ENCODE measurements at regions not wholly inside any gene's neighbourhood (a gene's known extent, or its start where the extent isn't known, plus 50 kb on each side); places are given as distances from the start of the nearest gene placed in this dataset.

GRCh38 chr10:32205670-32206069 is 141.3 kb downstream of the EPC1 start:
- no peak overlapping the region for H2AFZ ChIP-seq (ENCODE audit: low read depth, low read length)
- 0% methylated on average over 1 of the region's 1 CpG for WGBS (ENCODE audit: insufficient coverage, low coverage, missing lambda C conversion rate)
- H3K4me3 ChIP-seq = no peak overlapping the region
- ATAC-seq (no peak), DNase-seq (ENCODE audit: extremely low read depth in 1 of 4, low spot score in 3 of 4) (no peak), FAIRE-seq (no peak)
- POLR2A ChIA-PET = no interaction called here
- H3K27ac ChIP-seq (ENCODE audit: extremely low read depth, low read depth, low read length) = no peak overlapping the region
- H3K9me3 ChIP-seq (replicated peaks; ENCODE audit: control insufficient read depth, insufficient read depth, low read depth, low read length) = no peaks in the 10 kb centered on the region
- no peaks in the 10 kb centered on the region for H4K20me1 ChIP-seq (replicated peaks; ENCODE audit: control insufficient read depth, insufficient read depth, low read length)
- no peaks in the 10 kb centered on the region; a peak in 1 of 5 replicates for H3K4me1 ChIP-seq (replicated peaks in 1 of 2; ENCODE audit: control insufficient read depth in 2 of 2, insufficient read depth in 2 of 2, low read length in 2 of 2)
- H3K9ac ChIP-seq (ENCODE audit: insufficient read depth in 1 of 2, low read depth in 2 of 2, low read length in 2 of 2) = no peak overlapping the region
- no peaks in the 10 kb centered on the region for H3K36me3 ChIP-seq (ENCODE audit: control insufficient read depth, insufficient read depth, low read length)
- H3K27me3 ChIP-seq (ENCODE audit: control insufficient read depth in 2 of 2, insufficient read depth in 2 of 2, low read length in 2 of 2) = no peaks in the 10 kb centered on the region
- no peak overlapping the region for H3K4me2 ChIP-seq (ENCODE audit: insufficient read depth, low read length)
- no peaks in the 10 kb centered on the region for H3K79me2 ChIP-seq (ENCODE audit: control insufficient read depth, insufficient read depth, low read length)
- in situ Hi-C loops (cut with MboI) = no loop called here
- no TSS peak for BruUV-seq (replicated peaks)
- no peaks in the 10 kb centered on the region for H3K9me1 ChIP-seq (ENCODE audit: control insufficient read depth, insufficient read depth, low read length)
- CTCF ChIA-PET (ENCODE audit: low intra/inter-chr PET ratio) = interaction anchor here (0.6 to 0.7 kb wide), 2 partner anchors 56 to 241 kb away, joined by 3 to 5 read pairs; no protein-coding TSS in a partner anchor
- TF ChIP-seq ARID1B (IDR thresholded peaks at IDR 0.05) (0 out of 2 replicates have a peak, but pooled peaks have one; percentile 21), MAFG (tag; conservative IDR thresholded peaks at IDR 0.05) (no peak), ZNF609 (CRISPR knock-in tag; IDR thresholded peaks at IDR 0.05; ENCODE audit: borderline replicate concordance) (no peak), IRF1 (CRISPR knock-in tag; IDR thresholded peaks at IDR 0.05; ENCODE audit: borderline replicate concordance) (no peak), JUND (IDR thresholded peaks at IDR 0.05; ENCODE audit: borderline replicate concordance, low read depth, low read length) (peak; percentile 70; the same call in 1 of the 2 replicates), JUND (tag; IDR thresholded peaks at IDR 0.05; ENCODE audit: borderline replicate concordance, low read depth, low read length) (peak; percentile 50; the same call in 1 of the 3 replicates), ZNF449 (CRISPR knock-in tag; IDR thresholded peaks at IDR 0.05) (no peak), FOSL1 (tag; conservative IDR thresholded peaks at IDR 0.05) (peak; percentile 55), TSC22D4 (tag; IDR thresholded peaks at IDR 0.05) (no peak), ATF3 (IDR thresholded peaks at IDR 0.05) (peak; percentile 48; the same call in 1 of the 2 replicates), ATF3 (CRISPR knock-in tag; conservative IDR thresholded peaks at IDR 0.05) (no peak), ZNF583 (CRISPR knock-in tag; IDR thresholded peaks at IDR 0.05) (no peak)
- intact Hi-C loops (cut with micrococcal nuclease) = no loop called here

All from K562 (cell line).